ENCODE measurements at regions not wholly inside any gene's neighbourhood (a gene's known extent, or its start where the extent isn't known, plus 50 kb on each side); places are given as distances from the start of the nearest gene placed in this dataset.

GRCh38 chr2:121902171-121902591 lies 146.7 kb downstream of the TSN start:
- no peak overlapping the region for H3K27ac Mint-ChIP-seq
- H3K9me3 Mint-ChIP-seq (ENCODE audit: low read depth), result no peaks in the 10 kb centered on the region
- H3K4me3 Mint-ChIP-seq, result no peak overlapping the region
- H3K36me3 Mint-ChIP-seq, result no peaks in the 10 kb centered on the region
- no peaks in the 10 kb centered on the region for H3K4me1 Mint-ChIP-seq (ENCODE audit: low read depth)
- no peaks in the 10 kb centered on the region for H3K27me3 Mint-ChIP-seq

- no peaks in the 10 kb centered on the region for H3K27me3 Mint-ChIP-seq
- no peak overlapping the region for H3K4me3 Mint-ChIP-seq
- H3K4me1 Mint-ChIP-seq (ENCODE audit: low read depth), result no peaks in the 10 kb centered on the region
- H3K27ac Mint-ChIP-seq, result no peak overlapping the region
- no peaks in the 10 kb centered on the region for H3K36me3 Mint-ChIP-seq
- no peaks in the 10 kb centered on the region for H3K9me3 Mint-ChIP-seq (ENCODE audit: low read depth)
These were observed 147.2 kb downstream of the TSN start for GRCh38 chr2:121902616-121903015.

- Mint-ChIP-seq H3K27ac (no peak overlapping the region), H3K36me3 (no peaks in the 10 kb centered on the region), H3K4me1 (ENCODE audit: low read depth) (no peaks in the 10 kb centered on the region), H3K9me3 (ENCODE audit: low read depth) (no peaks in the 10 kb centered on the region), H3K27me3 (no peaks in the 10 kb centered on the region), H3K4me3 (no peak overlapping the region)
These were observed 147.7 kb downstream of the TSN start for GRCh38 chr2:121903037-121903689.

- Mint-ChIP-seq H3K27ac (no peak overlapping the region), H3K9me3 (ENCODE audit: low read depth) (no peaks in the 10 kb centered on the region), H3K36me3 (no peaks in the 10 kb centered on the region), H3K4me1 (ENCODE audit: low read depth) (no peaks in the 10 kb centered on the region), H3K27me3 (no peaks in the 10 kb centered on the region), H3K4me3 (no peak overlapping the region)
These were observed 149.2 kb downstream of the TSN start for GRCh38 chr2:121904656-121905055.

GRCh38 chr2:121905201-121905600 lies 149.8 kb downstream of the TSN start:
- no peaks in the 10 kb centered on the region for H3K4me1 Mint-ChIP-seq (ENCODE audit: low read depth)

GRCh38 chr2:121906170-121906569 lies 150.7 kb downstream of the TSN start:
- Mint-ChIP-seq H3K27me3 (no peaks in the 10 kb centered on the region), H3K27ac (no peak overlapping the region)

More at GRCh38 chr2:121905201-121905600, 149.8 kb downstream of the TSN start:
- Mint-ChIP-seq H3K4me3 (no peak overlapping the region), H3K9me3 (ENCODE audit: low read depth) (no peaks in the 10 kb centered on the region), H3K27me3 (no peaks in the 10 kb centered on the region), H3K27ac (no peak overlapping the region), H3K36me3 (no peaks in the 10 kb centered on the region)

GRCh38 chr2:121907928-121908327 lies 152.5 kb downstream of the TSN start:
- Mint-ChIP-seq H3K27ac (no peak overlapping the region), H3K4me1 (ENCODE audit: low read depth) (no peaks in the 10 kb centered on the region), H3K9me3 (ENCODE audit: low read depth) (no peaks in the 10 kb centered on the region), H3K36me3 (no peaks in the 10 kb centered on the region), H3K27me3 (no peaks in the 10 kb centered on the region), H3K4me3 (no peak overlapping the region)

More at GRCh38 chr2:121906170-121906569, 150.7 kb downstream of the TSN start:
- H3K36me3 Mint-ChIP-seq, result no peaks in the 10 kb centered on the region
- no peaks in the 10 kb centered on the region for H3K9me3 Mint-ChIP-seq (ENCODE audit: low read depth)
- no peaks in the 10 kb centered on the region for H3K4me1 Mint-ChIP-seq (ENCODE audit: low read depth)
- no peak overlapping the region for H3K4me3 Mint-ChIP-seq

GRCh38 chr2:121910139-121910538 lies 154.7 kb downstream of the TSN start:
- Mint-ChIP-seq H3K27ac (no peak overlapping the region), H3K27me3 (no peaks in the 10 kb centered on the region), H3K9me3 (ENCODE audit: low read depth) (no peaks in the 10 kb centered on the region), H3K4me3 (no peak overlapping the region), H3K36me3 (no peaks in the 10 kb centered on the region), H3K4me1 (ENCODE audit: low read depth) (no peaks in the 10 kb centered on the region)

- no peak overlapping the region for H3K4me3 Mint-ChIP-seq
- no peak overlapping the region for H3K27ac Mint-ChIP-seq
- H3K36me3 Mint-ChIP-seq, result no peaks in the 10 kb centered on the region
- H3K9me3 Mint-ChIP-seq (ENCODE audit: low read depth), result no peaks in the 10 kb centered on the region
- H3K4me1 Mint-ChIP-seq (ENCODE audit: low read depth), result no peaks in the 10 kb centered on the region
- H3K27me3 Mint-ChIP-seq, result no peaks in the 10 kb centered on the region
These were observed 155.6 kb downstream of the TSN start for GRCh38 chr2:121911036-121911435.

GRCh38 chr2:121917143-121917542 lies 161.7 kb downstream of the TSN start:
- no peaks in the 10 kb centered on the region for H3K36me3 Mint-ChIP-seq
- no peak overlapping the region for H3K27ac Mint-ChIP-seq
- H3K4me3 Mint-ChIP-seq, result no peak overlapping the region
- peaks cover 2% of the 10 kb centered on the region for H3K27me3 Mint-ChIP-seq
- no peaks in the 10 kb centered on the region for H3K4me1 Mint-ChIP-seq (ENCODE audit: low read depth)
- H3K9me3 Mint-ChIP-seq (ENCODE audit: low read depth), result no peaks in the 10 kb centered on the region

- Mint-ChIP-seq H3K4me3 (no peak overlapping the region), H3K36me3 (no peaks in the 10 kb centered on the region), H3K27ac (no peak overlapping the region), H3K9me3 (ENCODE audit: low read depth) (peaks cover 4% of the 10 kb centered on the region), H3K27me3 (peaks cover 2% of the 10 kb centered on the region), H3K4me1 (ENCODE audit: low read depth) (no peaks in the 10 kb centered on the region)
These were observed 162.8 kb downstream of the TSN start for GRCh38 chr2:121918231-121918630.

- Mint-ChIP-seq H3K36me3 (no peaks in the 10 kb centered on the region), H3K4me3 (no peak overlapping the region), H3K27me3 (peaks cover 5% of the 10 kb centered on the region), H3K9me3 (ENCODE audit: low read depth) (peaks cover 5% of the 10 kb centered on the region), H3K27ac (no peak overlapping the region), H3K4me1 (ENCODE audit: low read depth) (no peaks in the 10 kb centered on the region)
These were observed 164.4 kb downstream of the TSN start for GRCh38 chr2:121919803-121920202.

- no peak overlapping the region for H3K4me3 Mint-ChIP-seq
- H3K9me3 Mint-ChIP-seq (ENCODE audit: low read depth), result peaks cover 5% of the 10 kb centered on the region
- no peak overlapping the region for H3K27ac Mint-ChIP-seq
- H3K4me1 Mint-ChIP-seq (ENCODE audit: low read depth), result no peaks in the 10 kb centered on the region
- no peaks in the 10 kb centered on the region for H3K36me3 Mint-ChIP-seq
- peaks cover 8% of the 10 kb centered on the region for H3K27me3 Mint-ChIP-seq
These were observed 170.0 kb downstream of the TSN start for GRCh38 chr2:121925466-121925865.

- H3K4me3 Mint-ChIP-seq, result no peak overlapping the region
- H3K27me3 Mint-ChIP-seq, result peaks cover 1% of the 10 kb centered on the region
- H3K9me3 Mint-ChIP-seq (ENCODE audit: low read depth), result no peaks in the 10 kb centered on the region
- no peak overlapping the region for H3K27ac Mint-ChIP-seq
- H3K36me3 Mint-ChIP-seq, result no peaks in the 10 kb centered on the region
- H3K4me1 Mint-ChIP-seq (ENCODE audit: low read depth), result no peaks in the 10 kb centered on the region
These were observed 187.8 kb downstream of the TSN start for GRCh38 chr2:121943285-121943684.

- peaks cover 1% of the 10 kb centered on the region for H3K27me3 Mint-ChIP-seq
- H3K4me3 Mint-ChIP-seq, result no peak overlapping the region
- no peaks in the 10 kb centered on the region for H3K36me3 Mint-ChIP-seq
- no peak overlapping the region for H3K27ac Mint-ChIP-seq
- no peaks in the 10 kb centered on the region for H3K4me1 Mint-ChIP-seq (ENCODE audit: low read depth)
- H3K9me3 Mint-ChIP-seq (ENCODE audit: low read depth), result no peaks in the 10 kb centered on the region
These were observed 188.8 kb downstream of the TSN start for GRCh38 chr2:121944072-121944831.

GRCh38 chr2:121947674-121948073 lies 192.2 kb downstream of the TSN start:
- H3K4me3 Mint-ChIP-seq, result no peak overlapping the region
- no peaks in the 10 kb centered on the region for H3K4me1 Mint-ChIP-seq (ENCODE audit: low read depth)
- H3K9me3 Mint-ChIP-seq (ENCODE audit: low read depth), result no peaks in the 10 kb centered on the region
- no peaks in the 10 kb centered on the region for H3K36me3 Mint-ChIP-seq
- no peak overlapping the region for H3K27ac Mint-ChIP-seq
- H3K27me3 Mint-ChIP-seq, result no peaks in the 10 kb centered on the region
